Mucosa of descending colon (tissue), 3 donors: ENCODE measurements at regions not wholly inside any gene's neighbourhood (a gene's known extent, or its start where the extent isn't known, plus 50 kb on each side); places are given as distances from the start of the nearest gene placed in this dataset.
"Not testable (repeated sequence)": the region's sequence is repeated elsewhere in the genome, so short reads cannot be mapped to it uniquely, and the experiment has no call there.

Experiments
- ATAC-seq: fragments of 200-7000 bp; cut with Tn5 transposase; one replicate; pipeline ENCODE4 v1.9.1; 2020; ENCODE audit warnings: mild to moderate bottlenecking, moderate library complexity
- DNase-seq, 3 donors: peaks; one replicate each; pipeline ENCODE4 v3.0.0-alpha.2; 2020
- H3K36me3 ChIP-seq: fragments of 200-600 bp; one replicate; pipeline ENCODE4 v1.8.0; 2021; ENCODE audit warnings: low read depth, mild to moderate bottlenecking
- H3K4me1 ChIP-seq: fragments of 200-600 bp; one replicate; pipeline ENCODE4 v1.8.0; 2021; ENCODE audit warnings: low read depth, mild to moderate bottlenecking
- H3K4me3 ChIP-seq: fragments of 200-600 bp; one replicate; pipeline ENCODE4 v1.8.0; 2021; ENCODE audit warnings: mild to moderate bottlenecking
- H3K9me3 ChIP-seq: fragments of 200-600 bp; one replicate; pipeline ENCODE4 v1.8.0; 2021; ENCODE audit warnings: mild to moderate bottlenecking
- intact Hi-C, 2 donors: fragments of 100-400 bp; cut with DNase I in 1 of 2; cut with micrococcal nuclease in 1 of 2; formaldehyde crosslinking; loops; one replicate each; pipeline versions ENCODE4 v1.11.0 to v1.11.1; 2022; cut with DNase I, micrococcal nuclease
- TF ChIP-seq, protein P1 (sequence below): fragments of 200-600 bp; IDR thresholded peaks from one replicate; pipeline ENCODE4 v1.8.0; 2022; ENCODE audit warnings: antibody characterized with exemption, mild to moderate bottlenecking
- donor health status: DM: no; HTN: no; CAD: no; lungs with moderate emphysema.
- donor health status: DM: no; HTN: no; CAD: no.
- donor health status: DM: no; HTN: yes; CAD: no.

DNA sequence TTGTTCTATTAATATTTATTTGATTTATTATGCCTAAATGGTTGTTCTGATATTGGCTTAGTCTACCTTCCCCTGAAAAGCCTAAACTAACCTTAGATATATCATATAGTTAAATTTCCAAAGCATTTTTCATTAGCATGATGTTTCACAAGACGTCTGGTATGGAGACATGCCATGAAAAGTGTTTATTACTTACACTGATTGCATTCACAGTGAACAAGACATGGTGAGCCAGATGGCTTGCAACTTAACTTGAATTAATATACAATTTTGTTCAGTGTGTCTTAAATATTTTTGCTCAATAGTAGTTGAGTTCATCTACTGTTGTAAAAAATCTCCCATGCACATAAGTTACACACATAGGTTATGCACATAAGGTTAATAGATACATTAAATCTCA, 758.4 kb downstream of the NSUN3 start:
- DNase-seq = no peak
- TF ChIP-seq, protein P1, sequence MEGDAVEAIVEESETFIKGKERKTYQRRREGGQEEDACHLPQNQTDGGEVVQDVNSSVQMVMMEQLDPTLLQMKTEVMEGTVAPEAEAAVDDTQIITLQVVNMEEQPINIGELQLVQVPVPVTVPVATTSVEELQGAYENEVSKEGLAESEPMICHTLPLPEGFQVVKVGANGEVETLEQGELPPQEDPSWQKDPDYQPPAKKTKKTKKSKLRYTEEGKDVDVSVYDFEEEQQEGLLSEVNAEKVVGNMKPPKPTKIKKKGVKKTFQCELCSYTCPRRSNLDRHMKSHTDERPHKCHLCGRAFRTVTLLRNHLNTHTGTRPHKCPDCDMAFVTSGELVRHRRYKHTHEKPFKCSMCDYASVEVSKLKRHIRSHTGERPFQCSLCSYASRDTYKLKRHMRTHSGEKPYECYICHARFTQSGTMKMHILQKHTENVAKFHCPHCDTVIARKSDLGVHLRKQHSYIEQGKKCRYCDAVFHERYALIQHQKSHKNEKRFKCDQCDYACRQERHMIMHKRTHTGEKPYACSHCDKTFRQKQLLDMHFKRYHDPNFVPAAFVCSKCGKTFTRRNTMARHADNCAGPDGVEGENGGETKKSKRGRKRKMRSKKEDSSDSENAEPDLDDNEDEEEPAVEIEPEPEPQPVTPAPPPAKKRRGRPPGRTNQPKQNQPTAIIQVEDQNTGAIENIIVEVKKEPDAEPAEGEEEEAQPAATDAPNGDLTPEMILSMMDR = no peak
- H3K4me3 ChIP-seq = no peak overlapping the region
- intact Hi-C loops = no loop called here
- no peaks in the 10 kb centered on the region for H3K9me3 ChIP-seq
- H3K4me1 ChIP-seq = no peaks in the 10 kb centered on the region
- ATAC-seq = no peak
- no peaks in the 10 kb centered on the region for H3K36me3 ChIP-seq

DNA sequence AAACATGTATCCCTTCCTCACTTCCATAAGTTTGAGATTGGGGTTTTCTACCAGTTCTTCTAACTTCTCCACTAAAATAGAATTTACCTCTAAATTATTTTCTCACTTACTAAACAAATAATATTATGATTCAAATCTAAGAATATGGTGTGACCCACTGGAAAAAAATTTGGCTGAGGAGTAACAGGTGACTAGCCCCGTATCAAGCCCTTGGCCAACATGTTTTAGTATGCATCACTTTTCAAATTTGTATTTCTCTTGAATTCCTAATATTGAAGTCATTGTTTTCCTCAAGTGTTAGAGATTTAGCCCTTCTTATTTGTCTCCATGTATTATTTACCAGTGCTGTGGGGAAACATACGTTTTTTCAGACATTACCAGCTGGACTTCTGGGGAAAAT, 759.4 kb downstream of the NSUN3 start:
- Histone ChIP-seq H3K4me1 (no peaks in the 10 kb centered on the region), H3K36me3 (no peaks in the 10 kb centered on the region), H3K4me3 (no peak overlapping the region), H3K9me3 (no peaks in the 10 kb centered on the region)
- TF ChIP-seq, protein P1 = no peak
- intact Hi-C loops = no loop called here
- DNase-seq (no peak), ATAC-seq (no peak)

DNA sequence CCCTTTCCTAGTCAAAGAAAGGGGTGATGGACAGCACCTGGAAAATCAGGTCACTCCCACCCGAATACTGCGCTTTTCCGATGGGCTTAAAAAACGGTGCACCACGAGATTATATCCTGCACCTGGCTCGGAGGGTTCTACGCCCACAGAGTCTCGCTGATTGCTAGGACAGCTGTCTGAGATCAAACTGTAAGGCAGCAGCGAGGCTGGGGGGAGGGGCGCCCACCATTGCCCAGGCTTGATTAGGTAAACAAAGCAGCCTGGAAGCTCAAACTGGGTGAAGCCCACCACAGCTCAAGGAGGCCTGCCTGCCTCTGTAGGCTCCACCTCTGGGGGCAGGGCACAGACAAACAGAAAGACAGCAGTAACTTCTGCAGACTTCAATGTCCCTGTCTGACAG, 783.4 kb downstream of the NSUN3 start:
- H3K36me3 ChIP-seq, intact Hi-C loops, DNase-seq, H3K9me3 ChIP-seq, H3K4me3 ChIP-seq, ATAC-seq, H3K4me1 ChIP-seq: not testable (repeated sequence)

DNA sequence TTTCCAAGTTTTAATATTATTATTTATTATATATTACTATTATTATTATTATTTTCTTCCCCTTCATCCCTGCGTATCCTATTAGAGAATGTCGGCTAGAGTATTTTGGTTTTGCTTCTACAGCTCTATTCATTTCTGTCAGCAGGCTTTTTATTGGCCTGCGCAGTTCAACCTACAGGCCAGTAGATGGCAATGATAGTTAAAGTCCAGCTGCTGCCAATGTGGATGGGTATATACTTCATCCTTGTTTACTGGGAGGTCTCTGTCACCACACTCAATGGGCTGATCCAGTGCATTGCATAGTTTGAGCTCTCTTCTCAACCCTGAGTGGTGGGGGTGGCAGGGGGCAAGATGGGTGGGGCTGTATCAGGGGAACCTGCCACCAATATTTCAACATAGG, 799.8 kb downstream of the NSUN3 start:
- peak in 1 of 3 donors; percentile 41 for DNase-seq
- intact Hi-C loops = no loop called here

DNA sequence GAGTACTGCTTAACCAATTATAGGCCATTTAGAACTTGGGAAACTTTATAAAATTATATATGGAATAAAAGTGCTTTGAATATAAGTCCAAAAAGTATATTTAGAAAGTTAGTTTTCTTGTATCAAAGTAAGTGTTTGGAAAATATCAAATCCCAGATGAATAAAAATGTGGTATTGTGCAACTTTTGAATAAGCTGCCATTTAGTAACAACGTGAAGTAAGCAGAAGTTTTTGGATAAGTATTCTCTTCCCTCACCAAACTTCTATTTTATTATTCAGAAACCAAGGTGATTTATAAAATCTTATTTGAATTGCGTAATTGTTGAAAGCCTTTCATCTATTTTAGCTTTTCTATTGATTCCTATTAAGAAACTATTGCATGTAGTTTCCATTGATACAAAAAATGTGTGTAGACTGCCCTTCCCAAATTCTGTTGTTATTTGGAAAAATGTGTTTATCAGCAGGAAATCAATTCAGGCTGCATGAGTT, 806.2 kb downstream of the NSUN3 start:
- ATAC-seq = no peak
- no peak for DNase-seq
- Histone ChIP-seq H3K4me1 (no peaks in the 10 kb centered on the region), H3K9me3 (peaks cover 10% of the 10 kb centered on the region), H3K4me3 (no peak overlapping the region), H3K36me3 (no peaks in the 10 kb centered on the region)
- intact Hi-C loops = no loop called here
- TF ChIP-seq, protein P1 = no peak

More for the DNA sequence above, 799.8 kb downstream of the NSUN3 start:
- TF ChIP-seq, protein P1 = no peak
- no peaks in the 10 kb centered on the region for H3K36me3 ChIP-seq
- H3K9me3 ChIP-seq = peaks cover 49% of the 10 kb centered on the region
- no peaks in the 10 kb centered on the region for H3K4me1 ChIP-seq
- H3K4me3 ChIP-seq = no peak overlapping the region
- peak; percentile 35 for ATAC-seq

DNA sequence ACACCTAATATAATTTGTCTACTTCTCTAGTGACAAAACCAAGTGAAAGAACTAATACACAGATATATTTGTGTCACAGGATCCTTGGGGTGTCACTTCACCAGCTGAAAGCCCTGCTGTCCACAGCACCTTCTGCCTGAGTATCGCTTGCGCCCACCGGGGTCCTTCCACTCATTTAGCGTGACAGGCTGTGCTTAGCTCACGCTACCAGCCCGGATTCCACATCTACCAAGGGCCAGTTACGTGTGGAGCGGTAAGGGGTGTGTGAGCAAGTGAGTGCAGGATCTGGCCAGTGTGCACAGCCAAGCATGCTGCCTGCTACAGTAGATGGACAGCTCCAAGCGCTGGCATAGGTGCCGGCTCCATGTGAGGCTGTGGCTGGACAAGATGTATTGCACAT, 810.9 kb downstream of the NSUN3 start:
- H3K4me1 ChIP-seq = no peaks in the 10 kb centered on the region
- H3K4me3 ChIP-seq = no peak overlapping the region
- H3K36me3 ChIP-seq = no peaks in the 10 kb centered on the region
- intact Hi-C loops = no loop called here
- H3K9me3 ChIP-seq = no peaks in the 10 kb centered on the region
- ATAC-seq (no peak), DNase-seq (peak in 1 of 3 donors; percentile 22)
- TF ChIP-seq, protein P1 = no peak
